Loucy (cell line): ENCODE measurements at regions not wholly inside any gene's neighbourhood (a gene's known extent, or its start where the extent isn't known, plus 50 kb on each side); places are given as distances from the start of the nearest gene placed in this dataset.

Source experiments
- EZH2phosphoT487 ChIP-seq: fragments of 200-600 bp; IDR thresholded peaks from 2 replicates; pipeline ENCODE4 v1.6.1; 2018; ENCODE audit warnings: antibody characterized with exemption, mild to moderate bottlenecking, moderate library complexity, borderline replicate concordance
- TF ChIP-seq, protein P1 (sequence below): fragments of 200-600 bp; sonication (generic); conservative IDR thresholded peaks from 2 replicates; pipeline ENCODE4 v1.5.1; 2014; ENCODE audit warnings: mild to moderate bottlenecking, antibody characterized with exemption, low read length

DNA sequence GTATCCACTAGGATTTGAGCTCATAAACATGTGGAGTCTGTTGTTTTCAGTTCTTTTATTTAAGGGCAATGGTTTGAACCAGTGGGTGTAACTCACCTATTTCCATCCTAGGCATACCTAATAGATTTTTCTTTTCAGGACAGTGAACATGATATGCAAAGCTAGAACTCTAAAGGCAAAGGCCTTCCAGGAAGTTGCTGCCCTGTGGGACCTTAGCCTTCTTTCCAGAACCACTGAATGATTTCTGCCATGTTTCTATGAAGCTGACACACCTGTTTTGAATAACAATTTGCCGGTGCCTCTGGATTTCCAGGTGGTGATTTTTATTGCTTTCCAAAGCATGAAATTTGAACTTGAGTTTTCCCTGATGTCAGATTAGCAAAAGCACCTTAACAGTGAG lies 372.9 kb upstream of the FAR2 start:
- TF ChIP-seq, protein P1, sequence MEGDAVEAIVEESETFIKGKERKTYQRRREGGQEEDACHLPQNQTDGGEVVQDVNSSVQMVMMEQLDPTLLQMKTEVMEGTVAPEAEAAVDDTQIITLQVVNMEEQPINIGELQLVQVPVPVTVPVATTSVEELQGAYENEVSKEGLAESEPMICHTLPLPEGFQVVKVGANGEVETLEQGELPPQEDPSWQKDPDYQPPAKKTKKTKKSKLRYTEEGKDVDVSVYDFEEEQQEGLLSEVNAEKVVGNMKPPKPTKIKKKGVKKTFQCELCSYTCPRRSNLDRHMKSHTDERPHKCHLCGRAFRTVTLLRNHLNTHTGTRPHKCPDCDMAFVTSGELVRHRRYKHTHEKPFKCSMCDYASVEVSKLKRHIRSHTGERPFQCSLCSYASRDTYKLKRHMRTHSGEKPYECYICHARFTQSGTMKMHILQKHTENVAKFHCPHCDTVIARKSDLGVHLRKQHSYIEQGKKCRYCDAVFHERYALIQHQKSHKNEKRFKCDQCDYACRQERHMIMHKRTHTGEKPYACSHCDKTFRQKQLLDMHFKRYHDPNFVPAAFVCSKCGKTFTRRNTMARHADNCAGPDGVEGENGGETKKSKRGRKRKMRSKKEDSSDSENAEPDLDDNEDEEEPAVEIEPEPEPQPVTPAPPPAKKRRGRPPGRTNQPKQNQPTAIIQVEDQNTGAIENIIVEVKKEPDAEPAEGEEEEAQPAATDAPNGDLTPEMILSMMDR: no peak
- TF ChIP-seq EZH2phosphoT487: no peak
